Neutrophil (primary cell): ENCODE measurements at regions not wholly inside any gene's neighbourhood (a gene's known extent, or its start where the extent isn't known, plus 50 kb on each side); places are given as distances from the start of the nearest gene placed in this dataset.

Source experiments
- H3K27ac ChIP-seq: fragments of 200-600 bp; sonication (generic); 2 replicates; pipeline ENCODE4 v1.5.1; 2016; ENCODE audit warnings: mild to moderate bottlenecking, moderate library complexity
- H3K27me3 ChIP-seq: fragments of 200-600 bp; sonication (generic); 2 replicates; pipeline ENCODE4 v1.6.0; 2016; ENCODE audit warnings: mild to moderate bottlenecking
- H3K36me3 ChIP-seq: fragments of 200-600 bp; sonication (generic); 2 replicates; pipeline ENCODE4 v1.5.1; 2017
- H3K4me1 ChIP-seq, 2 experiments: fragments of 200-600 bp in 1 of 2; sonication (generic) in 1 of 2; 1 replicate in 1 of 2; 2 replicates in 1 of 2; pipeline versions ENCODE4 v1.5.1 to v1.6.1; 2013 to 2016; ENCODE audit warnings: low read depth in 1 of 2, low read length in 1 of 2, mild to moderate bottlenecking in 1 of 2, moderate library complexity in 1 of 2; ENCODE audit not compliant: control insufficient read depth in 1 of 2, insufficient read depth in 1 of 2
- H3K4me3 ChIP-seq, 2 experiments: fragments of 200-600 bp in 1 of 2; sonication (generic) in 1 of 2; 1 replicate in 1 of 2; 2 replicates in 1 of 2; pipeline ENCODE4 v1.5.1; 2013 to 2016; ENCODE audit warnings: low read depth in 1 of 2, low read length in 1 of 2, mild to moderate bottlenecking in 1 of 2, moderate library complexity in 1 of 2
- H3K9me3 ChIP-seq: fragments of 200-600 bp; sonication (generic); 2 replicates; pipeline ENCODE4 v1.5.1; 2016
- CTCF ChIP-seq: fragments of 200-600 bp; sonication (generic); IDR thresholded peaks from 2 replicates; pipeline ENCODE4 v1.5.1; 2016; ENCODE audit warnings: antibody characterized with exemption

DNA sequence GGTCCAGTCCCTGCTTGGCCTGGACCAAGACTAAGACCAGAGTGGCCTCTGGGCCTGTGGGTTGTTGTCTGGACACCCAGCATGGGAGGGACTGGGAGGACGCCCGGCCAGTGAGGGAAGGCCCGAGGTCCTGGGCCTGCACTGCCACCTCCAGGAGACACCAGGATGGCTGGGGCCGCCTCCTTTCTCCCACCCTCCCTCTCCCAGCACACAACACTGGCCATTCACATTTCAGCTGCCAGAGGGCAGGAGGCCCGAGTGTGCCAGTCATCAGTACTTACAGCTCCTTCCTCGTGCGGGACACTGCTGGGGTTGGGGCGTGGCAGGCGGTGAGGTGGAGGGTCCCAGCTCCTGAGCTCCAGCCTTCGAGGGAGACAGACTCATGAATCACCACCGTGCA is 133.5 kb downstream of the ASB1 start:
- Histone ChIP-seq H3K27ac (no peak overlapping the region), H3K9me3 (no peaks in the 10 kb centered on the region), H3K36me3 (no peaks in the 10 kb centered on the region), H3K27me3 (no peaks in the 10 kb centered on the region), H3K4me3 (no peak overlapping the region), H3K4me1 (peaks cover 7% of the 10 kb centered on the region in 2 experiments)
- no peak for TF ChIP-seq CTCF

DNA sequence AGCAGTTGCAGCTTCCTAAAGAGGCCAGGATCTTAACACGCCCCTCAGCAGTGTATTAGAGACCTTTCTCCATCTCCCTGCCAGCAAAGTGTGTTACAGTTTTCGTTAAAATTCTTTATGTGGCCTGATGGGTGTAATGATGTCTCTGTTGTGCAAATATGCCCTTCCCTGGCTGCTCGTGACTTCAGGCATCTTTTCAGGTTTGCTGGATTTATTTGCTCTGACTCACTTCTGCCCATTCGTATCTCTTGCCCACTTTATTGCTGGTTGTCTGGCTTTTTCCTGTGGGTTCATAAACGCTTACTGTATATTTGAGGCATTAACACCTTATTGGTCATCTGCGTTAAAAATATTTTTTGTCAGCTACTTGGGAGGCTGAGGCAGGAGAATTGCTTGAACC is 134.5 kb downstream of the ASB1 start:
- no peak for TF ChIP-seq CTCF
- Histone ChIP-seq H3K27ac (no peak overlapping the region), H3K27me3 (no peaks in the 10 kb centered on the region), H3K36me3 (no peaks in the 10 kb centered on the region), H3K4me1 (no peaks in the 10 kb centered on the region), H3K4me3 (no peak overlapping the region), H3K9me3 (no peaks in the 10 kb centered on the region)

- Histone ChIP-seq H3K4me1 (no peaks in the 10 kb centered on the region), H3K9me3 (no peaks in the 10 kb centered on the region)
- no peak for TF ChIP-seq CTCF
These were observed 135.7 kb downstream of the ASB1 start for GRCh38 chr2:238562446-238562845.

GRCh38 chr2:238563551-238563950 is 136.8 kb downstream of the ASB1 start:
- no peaks in the 10 kb centered on the region for H3K36me3 ChIP-seq
- no peaks in the 10 kb centered on the region for H3K27me3 ChIP-seq
- H3K9me3 ChIP-seq = no peaks in the 10 kb centered on the region

More at GRCh38 chr2:238562446-238562845, 135.7 kb downstream of the ASB1 start:
- Histone ChIP-seq H3K27me3 (no peaks in the 10 kb centered on the region), H3K27ac (no peak overlapping the region), H3K36me3 (no peaks in the 10 kb centered on the region), H3K4me3 (no peak overlapping the region)

DNA sequence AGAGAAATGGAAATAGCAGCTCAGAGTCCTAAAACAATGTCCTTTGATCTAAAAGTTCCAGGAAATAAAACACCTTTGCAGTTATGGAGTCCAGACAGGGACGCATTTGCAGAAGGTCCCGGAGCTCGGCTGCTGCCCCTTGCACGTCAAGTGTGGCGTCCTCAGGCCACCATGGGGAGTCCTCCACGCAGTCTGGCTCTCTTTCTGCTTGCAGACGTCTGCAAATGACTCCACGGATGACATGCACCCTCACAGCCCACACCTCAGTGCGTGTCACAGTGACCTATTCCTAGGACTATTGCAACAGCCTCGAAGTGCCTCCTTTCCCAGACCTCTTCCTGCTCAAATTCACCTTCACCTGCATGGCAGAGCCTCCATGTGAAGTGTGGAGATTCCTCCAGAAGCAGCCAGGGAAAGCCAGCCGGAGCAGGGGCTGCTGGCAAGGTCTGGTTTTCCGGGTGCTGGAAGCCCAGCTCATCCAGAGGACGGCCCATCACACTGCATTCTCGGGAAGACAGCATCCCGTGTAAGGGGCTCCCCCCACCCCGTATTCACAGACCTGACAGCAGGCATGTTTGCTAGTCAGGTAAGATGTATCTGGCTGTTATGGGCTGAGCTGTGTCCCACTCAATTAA is 137.7 kb downstream of the ASB1 start:
- no peak for TF ChIP-seq CTCF
- Histone ChIP-seq H3K4me3 (no peak overlapping the region), H3K9me3 (no peaks in the 10 kb centered on the region), H3K27ac (no peak overlapping the region), H3K36me3 (no peaks in the 10 kb centered on the region), H3K27me3 (no peaks in the 10 kb centered on the region), H3K4me1 (no peaks in the 10 kb centered on the region)

More at GRCh38 chr2:238563551-238563950, 136.8 kb downstream of the ASB1 start:
- no peaks in the 10 kb centered on the region for H3K4me1 ChIP-seq
- H3K27ac ChIP-seq = no peak overlapping the region
- TF ChIP-seq CTCF = no peak
- no peak overlapping the region for H3K4me3 ChIP-seq

GRCh38 chr2:238565031-238565430 is 138.3 kb downstream of the ASB1 start:
- H3K27me3 ChIP-seq = no peaks in the 10 kb centered on the region
- no peaks in the 10 kb centered on the region for H3K9me3 ChIP-seq
- TF ChIP-seq CTCF = no peak
- H3K4me3 ChIP-seq = no peak overlapping the region
- no peaks in the 10 kb centered on the region for H3K4me1 ChIP-seq
- no peaks in the 10 kb centered on the region for H3K36me3 ChIP-seq
- no peak overlapping the region for H3K27ac ChIP-seq
